CD4-positive, alpha-beta T cell treated with Interleukin-17A for 4 hours (primary cell): ENCODE measurements at regions not wholly inside any gene's neighbourhood (a gene's known extent, or its start where the extent isn't known, plus 50 kb on each side); places are given as distances from the start of the nearest gene placed in this dataset.
A peak's percentile ranks its signal among the peaks of the same experiment; 100 is the strongest.
"Not testable (repeated sequence)": the region's sequence is repeated elsewhere in the genome, so short reads cannot be mapped to it uniquely, and the experiment has no call there.

Source experiments
- DNase-seq: peaks from one replicate; pipeline ENCODE4 v3.0.0-alpha.2; 2020; ENCODE audit warnings: mixed read lengths

- no peak for DNase-seq
Measured at GRCh38 chr18:21928925-21929324, 188.3 kb downstream of the MIB1 start.

DNA sequence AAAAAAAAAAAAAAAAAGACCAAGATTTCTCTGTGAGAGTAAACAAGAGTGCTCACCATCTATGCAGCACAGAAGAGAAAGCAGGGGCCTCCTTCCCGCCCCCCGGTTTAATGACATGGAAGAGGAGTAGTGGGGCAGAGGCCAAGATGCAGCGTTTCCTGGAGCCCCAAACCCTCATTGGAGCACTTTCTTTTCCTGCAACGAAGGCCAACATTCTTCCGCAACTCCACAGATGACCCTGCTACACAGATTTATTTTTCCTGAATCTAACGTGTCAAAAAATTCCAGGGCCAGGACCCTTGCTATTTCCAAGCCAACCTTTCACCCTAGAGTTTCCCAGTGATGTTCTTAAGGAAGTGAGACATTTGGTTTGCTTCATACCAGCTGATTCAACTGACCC is 189.6 kb downstream of the MIB1 start:
- no peak for DNase-seq

- DNase-seq, result no peak
Measured at GRCh38 chr18:21933931-21934765, 193.6 kb downstream of the MIB1 start.

- DNase-seq, result no peak
Measured at GRCh38 chr18:21934766-21935015, 194.1 kb downstream of the MIB1 start.

- no peak for DNase-seq
Measured at GRCh38 chr18:21943456-21943855, 202.9 kb downstream of the MIB1 start.

- no peak for DNase-seq
Measured at GRCh38 chr18:21949326-21950015, 208.9 kb downstream of the MIB1 start.

DNA sequence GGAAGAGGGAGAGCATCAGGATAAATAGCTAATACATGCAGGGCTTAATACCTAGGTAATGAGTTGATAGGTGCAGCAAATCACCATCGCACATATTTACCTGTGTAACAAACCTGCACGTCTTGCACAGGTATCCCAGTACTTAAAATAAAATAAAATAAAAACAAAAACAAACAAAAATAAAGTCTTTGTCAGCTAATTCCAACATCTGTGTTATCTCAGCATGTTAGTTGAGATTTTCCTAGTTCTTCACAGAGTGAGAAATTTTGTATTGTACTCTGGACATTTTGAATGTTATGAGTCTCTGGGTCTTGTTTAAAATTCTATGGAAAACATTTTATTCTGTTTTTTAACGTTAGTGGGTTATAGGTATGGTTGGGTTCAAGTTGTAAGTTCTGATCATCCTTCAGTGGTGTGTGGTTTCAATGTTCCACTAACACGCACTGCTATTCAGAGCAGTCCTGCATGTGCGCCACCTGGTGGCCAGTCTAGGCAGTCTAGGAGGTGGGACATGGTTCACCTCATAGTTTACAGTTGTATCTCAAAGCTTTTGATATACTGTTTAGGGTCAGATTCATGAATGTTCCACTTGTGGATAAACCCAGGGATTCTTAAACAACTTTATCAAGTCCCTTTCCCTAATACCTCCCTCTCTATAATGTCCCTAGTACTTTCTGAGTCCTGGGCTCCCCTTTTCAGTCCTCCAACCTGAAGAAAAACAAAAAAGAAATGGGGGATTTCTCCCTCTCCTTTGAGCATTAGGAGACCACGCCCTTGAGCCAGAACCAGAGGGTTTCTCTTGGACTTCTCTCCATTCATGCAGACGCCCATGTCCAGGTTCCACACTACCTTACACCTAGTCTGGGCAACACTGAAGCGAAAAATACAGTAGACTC is 213.4 kb upstream of the GATA6 start:
- DNase-seq, result peak; percentile 83

GRCh38 chr18:21958263-21958662 is 211.1 kb upstream of the GATA6 start:
- no peak for DNase-seq

DNA sequence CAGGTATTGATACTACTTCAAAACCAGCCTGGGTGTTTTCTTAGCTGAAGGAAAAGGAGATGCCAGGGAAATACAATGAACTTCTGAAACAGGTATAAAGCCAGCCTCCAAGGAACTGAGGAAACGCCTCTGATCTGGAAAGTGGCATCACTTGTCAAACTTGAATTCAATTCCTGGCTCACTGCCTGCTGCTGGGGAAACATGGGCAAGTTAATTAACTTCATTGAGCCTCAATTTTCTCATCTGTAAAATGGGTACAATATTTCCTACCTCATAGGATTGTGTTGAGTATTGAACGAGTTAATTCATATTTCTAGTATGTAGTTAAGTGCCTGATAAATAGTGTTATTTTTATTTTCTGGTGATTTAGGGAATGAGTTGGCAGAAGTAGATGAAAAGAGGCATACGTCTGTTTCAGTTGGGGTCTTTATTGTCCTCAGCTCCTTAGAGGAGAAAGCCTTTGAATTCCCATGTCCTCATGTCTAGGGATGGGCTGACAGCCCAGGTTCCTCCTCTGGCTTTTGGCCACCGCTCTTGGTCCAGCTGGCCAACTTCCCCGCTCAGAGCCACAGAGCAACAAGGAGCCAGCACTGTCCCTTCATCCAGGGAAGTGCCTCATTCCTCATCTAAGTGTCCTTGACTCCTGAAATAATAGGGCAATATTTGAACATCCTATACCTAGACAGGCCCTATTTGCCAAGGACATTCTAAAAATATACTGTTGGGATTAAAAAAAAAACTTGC is 210.5 kb upstream of the GATA6 start:
- no peak for DNase-seq

DNA sequence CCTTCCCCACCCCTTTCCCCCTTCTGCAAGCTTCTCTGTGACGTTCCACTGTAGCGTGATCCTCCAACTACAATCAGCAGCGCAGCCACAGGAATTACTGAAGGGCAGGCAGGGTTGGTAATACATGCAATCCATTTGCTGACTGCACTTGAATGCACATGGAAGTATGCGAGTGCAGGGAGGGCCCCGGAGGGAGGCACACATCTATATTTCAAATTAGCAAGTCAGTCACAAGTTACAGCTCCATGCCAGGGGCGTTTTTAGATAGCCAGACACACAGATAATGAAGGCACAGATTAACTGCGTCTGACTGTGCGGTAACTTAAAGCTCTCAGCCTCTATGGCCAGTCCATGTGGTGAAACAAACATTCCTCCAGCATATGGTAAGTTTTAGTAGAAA is 209.2 kb upstream of the GATA6 start:
- DNase-seq, result no peak

- no peak for DNase-seq
Measured at GRCh38 chr18:21963336-21963735, 206.1 kb upstream of the GATA6 start.

DNA sequence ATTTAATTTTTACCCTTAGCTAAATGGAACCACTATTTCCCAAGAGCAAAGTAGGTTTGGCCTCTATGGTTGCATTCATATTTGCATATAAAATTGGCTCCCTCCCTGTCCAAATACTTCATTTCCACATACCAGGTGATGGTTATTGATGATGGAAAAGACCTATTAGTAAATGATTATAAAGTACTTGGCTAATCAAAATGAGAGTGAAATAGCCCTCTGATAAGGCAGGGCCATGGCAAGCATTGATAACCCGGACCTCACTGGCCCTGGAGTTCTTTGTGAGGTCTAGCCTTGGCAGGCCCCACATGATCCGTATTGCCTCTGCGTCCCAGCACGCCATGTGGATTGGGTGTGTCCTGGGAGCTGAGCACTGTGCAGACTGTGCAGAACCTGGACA is 201.1 kb upstream of the GATA6 start:
- no peak for DNase-seq

GRCh38 chr18:21972281-21972680 is 197.1 kb upstream of the GATA6 start:
- no peak for DNase-seq

- not testable (repeated sequence) for DNase-seq
Measured at GRCh38 chr18:21975954-21976353, 193.4 kb upstream of the GATA6 start.

DNA sequence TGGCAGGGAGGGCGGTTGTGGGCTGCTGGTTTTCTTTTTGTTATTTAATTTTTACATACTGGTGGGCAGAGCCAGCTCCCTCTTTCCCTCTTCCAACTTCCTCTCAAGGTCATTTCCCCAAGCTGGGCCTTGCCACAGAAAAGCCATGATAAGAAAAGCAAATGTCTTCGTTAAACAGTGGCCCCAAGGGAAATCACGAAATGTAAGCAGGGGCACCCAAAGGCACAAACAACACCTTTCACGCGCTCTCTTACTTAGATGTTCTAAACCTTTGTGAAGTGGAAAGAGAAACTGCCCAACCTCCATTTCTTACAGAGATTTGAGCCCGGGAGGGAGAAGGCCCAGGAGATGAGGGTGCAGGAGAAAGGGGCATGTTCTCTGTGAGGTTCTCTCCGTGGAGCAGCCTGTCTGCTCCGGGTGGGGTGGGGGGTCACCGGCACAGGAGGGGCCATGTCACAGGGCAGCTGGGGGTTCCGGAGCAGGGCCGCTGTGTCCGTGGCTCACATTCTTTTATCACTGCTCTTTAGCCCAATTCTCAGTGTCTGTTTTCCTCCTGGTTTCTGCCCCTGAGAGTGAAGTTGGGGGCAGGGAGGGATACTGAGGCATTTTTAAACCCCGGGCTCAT is 190.7 kb upstream of the GATA6 start:
- DNase-seq, result no peak

- DNase-seq, result no peak
Measured at GRCh38 chr18:21979171-21979560, 190.2 kb upstream of the GATA6 start.

DNA sequence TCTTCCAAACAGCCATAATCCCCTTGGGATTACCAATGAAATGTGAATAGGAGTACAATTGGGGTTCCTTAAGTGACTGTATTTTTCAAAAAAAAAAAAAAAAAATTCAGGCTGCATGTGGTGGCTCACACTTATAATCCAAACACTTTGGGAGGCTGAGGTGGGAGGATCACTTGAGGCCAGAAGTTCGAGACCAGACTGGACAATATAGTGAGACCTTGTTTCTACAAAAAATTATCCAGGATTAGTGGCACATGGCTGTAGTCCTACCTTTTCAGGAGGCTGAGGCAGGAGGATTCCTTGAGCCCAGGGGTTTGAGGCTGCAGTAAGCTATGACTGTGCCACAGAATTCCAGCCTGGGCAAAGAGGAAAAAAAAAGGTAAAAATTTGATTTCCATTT is 189.6 kb upstream of the GATA6 start:
- no peak for DNase-seq

DNA sequence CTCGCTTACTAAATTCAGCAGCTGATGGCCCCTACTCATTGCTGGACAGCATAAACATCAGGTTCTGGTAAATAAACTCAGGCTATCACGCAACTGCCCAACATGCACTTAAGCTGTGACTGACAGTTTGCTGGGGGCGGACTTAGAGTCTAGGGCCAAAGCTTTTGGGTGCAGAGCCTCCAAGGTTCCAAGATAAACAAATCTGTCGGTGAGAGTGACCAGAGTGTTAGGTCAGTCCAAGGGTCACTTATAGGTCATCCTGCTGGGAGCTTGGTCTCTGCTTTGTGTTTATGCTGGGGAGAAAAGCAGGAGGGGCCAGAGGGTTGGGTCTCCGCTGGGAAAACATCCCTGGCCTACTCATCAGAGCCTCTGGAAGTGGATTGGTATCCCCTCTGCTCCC is 188.6 kb upstream of the GATA6 start:
- DNase-seq, result no peak

GRCh38 chr18:21981489-21981888 is 187.9 kb upstream of the GATA6 start:
- DNase-seq, result not testable (repeated sequence)

DNA sequence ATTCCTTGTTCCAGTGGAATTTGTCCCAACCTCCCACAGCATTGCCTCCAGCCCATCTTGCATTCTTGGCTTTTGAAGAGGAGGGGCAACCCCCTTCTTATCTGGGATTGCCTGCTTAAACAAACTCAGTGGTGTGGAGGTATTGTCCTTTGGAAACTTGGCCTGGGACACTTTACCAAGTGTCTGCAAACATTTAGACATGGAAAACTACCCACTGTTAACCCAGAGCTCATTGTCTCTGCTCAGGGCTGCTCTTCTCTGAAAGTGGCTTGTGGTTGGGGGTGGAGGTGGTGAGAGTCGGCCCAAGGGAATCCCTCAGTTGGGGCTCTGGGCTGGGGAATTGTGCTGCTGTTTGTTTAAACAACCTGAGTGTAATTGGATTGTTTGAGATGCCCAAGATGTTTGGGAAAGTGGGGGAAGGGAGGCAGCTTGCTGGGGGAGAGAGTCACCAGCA is 178.3 kb upstream of the GATA6 start:
- DNase-seq, result no peak

DNA sequence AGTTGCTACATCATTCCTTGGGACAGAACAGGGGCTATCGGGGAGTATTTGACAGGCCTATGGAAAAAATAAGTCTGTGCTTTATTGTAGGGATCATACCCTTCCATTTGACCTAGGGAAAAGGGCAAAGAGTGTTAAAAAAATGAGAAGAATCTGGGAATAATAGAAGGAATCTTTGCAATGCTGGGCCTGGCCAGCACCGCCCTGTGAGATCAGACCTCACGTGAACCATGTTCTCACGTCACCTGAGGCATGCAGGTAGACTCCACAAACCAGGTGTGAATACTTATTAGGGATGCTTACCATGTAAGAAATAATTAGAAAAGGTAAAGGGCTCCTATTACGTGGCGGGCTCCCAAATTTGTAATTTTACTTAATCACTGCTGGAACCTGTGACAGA is 177.5 kb upstream of the GATA6 start:
- DNase-seq, result no peak

GRCh38 chr18:21996351-21996826 is 173.0 kb upstream of the GATA6 start:
- no peak for DNase-seq
